Lower lobe of right lung (tissue), 2 donors: ENCODE measurements at regions not wholly inside any gene's neighbourhood (a gene's known extent, or its start where the extent isn't known, plus 50 kb on each side); places are given as distances from the start of the nearest gene placed in this dataset.
"Not testable (repeated sequence)": the region's sequence is repeated elsewhere in the genome, so short reads cannot be mapped to it uniquely, and the experiment has no call there.

Experiments used
- ATAC-seq, 2 donors: fragments of 200-7000 bp; cut with Tn5 transposase; one replicate each; pipeline ENCODE4 v1.9.1; 2020 to 2022; ENCODE audit warnings: mild to moderate bottlenecking in 2 of 2, moderate library complexity in 2 of 2
- DNase-seq: peaks from one replicate; pipeline ENCODE4 v3.0.0-alpha.2; 2020
- H3K27ac ChIP-seq: fragments of 200-600 bp; one replicate; pipeline ENCODE4 v1.8.0; 2022
- H3K27me3 ChIP-seq: fragments of 200-600 bp; one replicate; pipeline ENCODE4 v1.8.0; 2022; ENCODE audit warnings: low read depth
- H3K36me3 ChIP-seq: fragments of 200-600 bp; one replicate; pipeline ENCODE4 v1.8.0; 2022; ENCODE audit warnings: mild to moderate bottlenecking
- H3K4me1 ChIP-seq: fragments of 200-600 bp; one replicate; pipeline ENCODE4 v1.8.0; 2022
- H3K4me3 ChIP-seq: fragments of 200-600 bp; one replicate; pipeline ENCODE4 v1.8.0; 2022; ENCODE audit warnings: mild to moderate bottlenecking
- H3K9me3 ChIP-seq: fragments of 200-600 bp; one replicate; pipeline ENCODE4 v1.8.0; 2022
- intact Hi-C: fragments of 100-400 bp; cut with DNase I; formaldehyde crosslinking; loops from one replicate; pipeline ENCODE4 v1.11.0; 2022
- TF ChIP-seq, protein P1 (sequence below): fragments of 200-600 bp; IDR thresholded peaks from one replicate; pipeline ENCODE4 v1.8.0; 2022; ENCODE audit warnings: antibody characterized with exemption, mild to moderate bottlenecking
- donor health status: DM: no; HTN: yes; CAD: no; lungs with severe emphysema.

DNA sequence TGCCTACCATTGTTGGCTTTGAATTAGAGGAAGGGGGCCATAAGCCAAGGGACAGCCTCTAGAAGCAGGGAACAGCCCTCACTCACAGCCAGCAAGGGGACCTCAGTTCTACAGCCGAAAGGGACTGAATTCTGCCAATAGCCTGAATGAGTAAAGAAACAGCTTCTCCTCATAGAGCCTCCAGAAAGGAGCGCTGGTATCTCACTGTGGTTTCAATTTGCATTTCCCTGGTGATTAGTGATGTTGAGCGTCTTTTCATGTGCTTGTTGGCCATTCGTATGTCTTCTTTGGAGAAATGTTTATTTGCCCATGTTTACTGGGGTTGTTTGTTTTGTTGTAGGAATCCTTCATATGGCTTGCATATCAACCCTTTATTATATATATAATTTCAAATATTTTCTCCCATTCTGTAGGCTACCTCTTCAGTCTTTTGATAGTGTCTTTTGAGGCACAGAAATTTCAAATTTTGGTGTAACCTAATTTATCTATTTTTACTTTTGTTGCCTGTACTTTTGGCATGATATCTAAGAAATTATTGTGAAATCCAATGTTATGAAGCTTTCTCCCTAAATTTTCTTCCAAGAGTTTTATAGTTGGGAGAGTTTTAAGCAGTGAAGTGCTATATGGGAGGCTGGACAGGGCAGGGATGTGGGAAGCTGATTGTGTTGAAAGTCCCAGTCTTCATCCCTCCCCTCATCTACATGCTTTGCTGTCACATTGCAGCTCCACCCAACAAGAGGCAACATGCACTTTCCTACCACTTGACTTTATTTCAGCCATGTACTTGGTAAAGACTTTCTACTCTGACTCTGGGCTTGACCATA, 57.1 kb upstream of the GPCPD1 start:
- no peak for DNase-seq
- no peaks in the 10 kb centered on the region for H3K36me3 ChIP-seq
- TF ChIP-seq, protein P1, sequence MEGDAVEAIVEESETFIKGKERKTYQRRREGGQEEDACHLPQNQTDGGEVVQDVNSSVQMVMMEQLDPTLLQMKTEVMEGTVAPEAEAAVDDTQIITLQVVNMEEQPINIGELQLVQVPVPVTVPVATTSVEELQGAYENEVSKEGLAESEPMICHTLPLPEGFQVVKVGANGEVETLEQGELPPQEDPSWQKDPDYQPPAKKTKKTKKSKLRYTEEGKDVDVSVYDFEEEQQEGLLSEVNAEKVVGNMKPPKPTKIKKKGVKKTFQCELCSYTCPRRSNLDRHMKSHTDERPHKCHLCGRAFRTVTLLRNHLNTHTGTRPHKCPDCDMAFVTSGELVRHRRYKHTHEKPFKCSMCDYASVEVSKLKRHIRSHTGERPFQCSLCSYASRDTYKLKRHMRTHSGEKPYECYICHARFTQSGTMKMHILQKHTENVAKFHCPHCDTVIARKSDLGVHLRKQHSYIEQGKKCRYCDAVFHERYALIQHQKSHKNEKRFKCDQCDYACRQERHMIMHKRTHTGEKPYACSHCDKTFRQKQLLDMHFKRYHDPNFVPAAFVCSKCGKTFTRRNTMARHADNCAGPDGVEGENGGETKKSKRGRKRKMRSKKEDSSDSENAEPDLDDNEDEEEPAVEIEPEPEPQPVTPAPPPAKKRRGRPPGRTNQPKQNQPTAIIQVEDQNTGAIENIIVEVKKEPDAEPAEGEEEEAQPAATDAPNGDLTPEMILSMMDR, result no peak
- intact Hi-C loops, result no loop called here
- no peak overlapping the region for H3K27ac ChIP-seq
- no peaks in the 10 kb centered on the region for H3K9me3 ChIP-seq
- no peak overlapping the region for H3K4me3 ChIP-seq
- no peaks in the 10 kb centered on the region for H3K27me3 ChIP-seq
- peak in 1 of 2 donors; percentile 11 for ATAC-seq
- peaks cover 12% of the 10 kb centered on the region for H3K4me1 ChIP-seq

DNA sequence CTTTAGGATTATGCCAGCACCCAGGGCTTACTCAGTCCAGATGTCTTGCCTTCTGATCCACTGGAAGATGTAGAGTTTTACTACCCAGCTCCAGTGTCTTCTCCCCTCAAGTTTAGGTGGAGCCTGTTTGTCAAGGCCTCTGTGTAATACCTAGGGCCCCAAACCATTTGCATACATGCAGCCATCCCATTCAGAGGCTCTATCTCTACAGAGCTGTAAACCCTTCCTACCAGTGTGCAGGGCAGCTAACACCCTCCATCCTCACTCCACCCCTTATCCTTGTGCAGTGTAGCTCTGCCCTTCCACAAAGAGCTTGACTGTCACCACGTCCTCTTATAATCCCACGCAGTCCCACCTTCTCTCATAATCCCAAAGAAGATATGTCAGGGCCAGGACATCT, 54.6 kb upstream of the GPCPD1 start:
- intact Hi-C loops, result no loop called here
- H3K4me3 ChIP-seq, result no peak overlapping the region
- H3K27me3 ChIP-seq, result no peaks in the 10 kb centered on the region
- no peak for ATAC-seq
- DNase-seq, result no peak
- H3K4me1 ChIP-seq, result peaks cover 25% of the 10 kb centered on the region
- no peak overlapping the region for H3K27ac ChIP-seq
- no peaks in the 10 kb centered on the region for H3K9me3 ChIP-seq
- TF ChIP-seq, protein P1, result no peak
- no peaks in the 10 kb centered on the region for H3K36me3 ChIP-seq

DNA sequence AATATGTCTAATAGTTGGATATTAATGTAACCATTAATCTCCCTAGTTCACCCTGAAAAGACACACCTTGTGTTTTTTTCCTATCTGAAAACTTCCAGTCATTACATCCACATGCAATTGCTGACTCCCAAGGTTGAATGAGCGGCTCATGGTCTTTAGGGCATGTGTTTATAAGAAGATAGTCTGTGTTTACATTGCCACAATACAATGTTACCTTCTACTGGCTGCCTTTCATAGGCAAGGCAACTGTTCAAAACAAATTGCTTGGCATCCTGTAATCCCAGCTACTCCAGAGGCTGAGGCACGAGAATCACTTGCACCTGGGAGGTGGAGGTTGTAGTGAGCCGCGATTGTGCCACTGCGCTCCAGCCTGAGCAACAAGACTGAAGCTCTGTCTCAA, 52.6 kb upstream of the GPCPD1 start:
- Histone ChIP-seq H3K4me1 (peaks cover 30% of the 10 kb centered on the region), H3K9me3 (no peaks in the 10 kb centered on the region), H3K36me3 (no peaks in the 10 kb centered on the region), H3K4me3 (no peak overlapping the region), H3K27ac (no peak overlapping the region), H3K27me3 (no peaks in the 10 kb centered on the region)
- TF ChIP-seq, protein P1, result no peak
- intact Hi-C loops, result no loop called here
- no peak for DNase-seq
- no peak for ATAC-seq

DNA sequence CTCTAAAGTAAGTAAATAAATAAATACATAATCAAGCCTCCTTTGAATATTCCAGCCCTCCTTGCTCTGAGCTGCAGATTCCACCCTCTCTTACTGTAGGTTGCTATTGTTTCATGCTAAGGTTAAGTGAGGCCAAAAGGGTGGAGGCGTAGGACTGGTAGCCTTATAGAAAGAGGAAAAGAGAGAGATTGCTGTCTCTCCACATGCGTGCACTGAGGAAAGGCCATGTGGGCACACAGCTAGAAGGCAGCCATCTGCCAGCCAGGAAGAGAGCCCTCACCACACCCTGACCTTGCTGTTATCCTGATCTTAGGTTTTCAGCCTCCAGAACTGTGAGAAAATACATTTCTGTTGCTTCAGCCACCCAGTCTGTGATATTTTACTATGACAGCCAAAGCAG, 52.0 kb upstream of the GPCPD1 start:
- H3K36me3 ChIP-seq, result no peaks in the 10 kb centered on the region
- intact Hi-C loops, result no loop called here
- no peaks in the 10 kb centered on the region for H3K9me3 ChIP-seq
- H3K4me3 ChIP-seq, result no peak overlapping the region
- ATAC-seq, result peak; percentile 36 to 43
- TF ChIP-seq, protein P1, result no peak
- H3K4me1 ChIP-seq, result peaks cover 37% of the 10 kb centered on the region
- peak overlapping the region; percentile 13 for H3K27ac ChIP-seq
- no peaks in the 10 kb centered on the region for H3K27me3 ChIP-seq
- DNase-seq, result no peak

DNA sequence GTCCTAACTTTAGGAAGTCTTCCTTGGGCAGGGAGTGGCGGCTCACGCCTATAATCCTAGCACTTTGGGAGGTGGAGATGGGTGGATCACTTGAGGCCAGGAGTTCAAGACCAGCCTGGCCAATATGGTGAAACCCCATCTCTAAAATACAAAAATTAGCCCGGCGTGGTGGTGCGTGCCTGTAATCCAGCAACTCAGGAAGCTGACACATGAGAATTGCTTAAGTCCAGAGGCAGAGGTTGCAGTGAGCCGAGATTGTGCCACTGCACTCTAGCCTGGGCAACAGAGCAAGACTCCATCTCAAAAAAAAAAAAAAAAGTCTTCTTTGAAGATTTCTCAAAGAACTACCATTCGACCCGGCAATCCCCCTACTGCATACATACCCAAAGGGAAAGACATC, 50.0 kb upstream of the GPCPD1 start:
- intact Hi-C loops, H3K27ac ChIP-seq, H3K36me3 ChIP-seq, H3K4me3 ChIP-seq, H3K27me3 ChIP-seq, H3K9me3 ChIP-seq, ATAC-seq: not testable (repeated sequence)
- H3K4me1 ChIP-seq, result peaks cover 52% of the 10 kb centered on the region
- peak; percentile 50 for DNase-seq
